ENCODE measurements at regions not wholly inside any gene's neighbourhood (a gene's known extent, or its start where the extent isn't known, plus 50 kb on each side); places are given as distances from the start of the nearest gene placed in this dataset.

- Histone ChIP-seq H3K36me3 (no peaks in the 10 kb centered on the region), H3K9me3 (no peaks in the 10 kb centered on the region), H3K27me3 (no peaks in the 10 kb centered on the region), H3K27ac (no peak overlapping the region), H3K4me3 (no peak overlapping the region), H3K4me1 (no peaks in the 10 kb centered on the region)
- TF ChIP-seq CTCF (IDR thresholded peaks at IDR 0.05) = no peak
- no peak for DNase-seq
- intact Hi-C loops (cut with DNase I; ENCODE audit: low total_unique reads) = no loop called here
Measured at GRCh38 chr12:46944088-46944487, 118.3 kb upstream of the SLC38A4 start.

GRCh38 chr12:46944771-46945170 lies 119.0 kb upstream of the SLC38A4 start:
- TF ChIP-seq CTCF (IDR thresholded peaks at IDR 0.05) = no peak
- no peak overlapping the region for H3K4me3 ChIP-seq
- intact Hi-C loops (cut with DNase I; ENCODE audit: low total_unique reads) = no loop called here
- H3K9me3 ChIP-seq = no peaks in the 10 kb centered on the region
- H3K36me3 ChIP-seq = no peaks in the 10 kb centered on the region
- no peaks in the 10 kb centered on the region for H3K4me1 ChIP-seq
- no peak overlapping the region for H3K27ac ChIP-seq
- DNase-seq = no peak
- no peaks in the 10 kb centered on the region for H3K27me3 ChIP-seq

- no peaks in the 10 kb centered on the region for H3K36me3 ChIP-seq
- H3K27ac ChIP-seq = no peak overlapping the region
- H3K4me1 ChIP-seq = no peaks in the 10 kb centered on the region
- DNase-seq = no peak
- no peaks in the 10 kb centered on the region for H3K9me3 ChIP-seq
- no peak for TF ChIP-seq CTCF (IDR thresholded peaks at IDR 0.05)
- H3K4me3 ChIP-seq = no peak overlapping the region
- no peaks in the 10 kb centered on the region for H3K27me3 ChIP-seq
- intact Hi-C loops (cut with DNase I; ENCODE audit: low total_unique reads) = no loop called here
Measured at GRCh38 chr12:46945591-46945990, 119.8 kb upstream of the SLC38A4 start.

GRCh38 chr12:46946137-46946536 lies 120.3 kb upstream of the SLC38A4 start:
- TF ChIP-seq CTCF (IDR thresholded peaks at IDR 0.05) = no peak
- Histone ChIP-seq H3K27ac (no peak overlapping the region), H3K9me3 (no peaks in the 10 kb centered on the region), H3K27me3 (no peaks in the 10 kb centered on the region), H3K36me3 (no peaks in the 10 kb centered on the region), H3K4me1 (no peaks in the 10 kb centered on the region), H3K4me3 (no peak overlapping the region)
- DNase-seq = no peak
- intact Hi-C loops (cut with DNase I; ENCODE audit: low total_unique reads) = no loop called here

GRCh38 chr12:46948936-46949545 lies 123.2 kb upstream of the SLC38A4 start:
- no peaks in the 10 kb centered on the region for H3K9me3 ChIP-seq
- intact Hi-C loops (cut with DNase I; ENCODE audit: low total_unique reads) = no loop called here
- DNase-seq = no peak

More at GRCh38 chr12:46948936-46949545, 123.2 kb upstream of the SLC38A4 start:
- no peaks in the 10 kb centered on the region for H3K27me3 ChIP-seq
- H3K36me3 ChIP-seq = no peaks in the 10 kb centered on the region
- TF ChIP-seq CTCF (IDR thresholded peaks at IDR 0.05) = no peak
- H3K4me1 ChIP-seq = peaks cover 0 to 3% (median 0%) of the 10 kb centered on the region in 4 donors
- H3K27ac ChIP-seq = no peak overlapping the region
- no peak overlapping the region for H3K4me3 ChIP-seq
